Mucosa of rectum (tissue), 2 donors: ENCODE measurements at regions not wholly inside any gene's neighbourhood (a gene's known extent, or its start where the extent isn't known, plus 50 kb on each side); places are given as distances from the start of the nearest gene placed in this dataset.
"Not testable (repeated sequence)": the region's sequence is repeated elsewhere in the genome, so short reads cannot be mapped to it uniquely, and the experiment has no call there.

Experiments
- H3K27ac ChIP-seq, 2 donors: one replicate each; pipeline ENCODE4 v1.7.0; 2013; ENCODE audit warnings: inconsistent platforms in 2 of 2, low read depth in 2 of 2, low read length in 2 of 2
- H3K27me3 ChIP-seq, 2 donors: one replicate each; pipeline ENCODE4 v1.7.0; 2013; ENCODE audit warnings: low read length in 2 of 2; ENCODE audit not compliant: control insufficient read depth in 2 of 2, insufficient read depth in 2 of 2
- H3K36me3 ChIP-seq, 2 donors: one replicate each; pipeline ENCODE4 v1.7.0; 2013; ENCODE audit warnings: low read length in 2 of 2; ENCODE audit not compliant: control insufficient read depth in 2 of 2, insufficient read depth in 2 of 2
- H3K4me1 ChIP-seq, 2 donors: one replicate each; pipeline ENCODE4 v1.7.0; 2013; ENCODE audit warnings: low read length in 2 of 2, mild to moderate bottlenecking in 1 of 2; ENCODE audit not compliant: control insufficient read depth in 2 of 2, insufficient read depth in 2 of 2
- H3K4me3 ChIP-seq, 2 donors: one replicate each; pipeline ENCODE4 v1.7.0; 2013; ENCODE audit warnings: low read length in 2 of 2
- H3K9ac ChIP-seq, 2 donors: one replicate each; pipeline ENCODE4 v1.7.0; 2013; ENCODE audit warnings: low read length in 2 of 2, low read depth in 1 of 2, mild to moderate bottlenecking in 1 of 2
- H3K9me3 ChIP-seq, 2 donors: one replicate each; pipeline ENCODE4 v1.7.0; 2013; ENCODE audit warnings: low read length in 2 of 2; ENCODE audit not compliant: control insufficient read depth in 2 of 2
- donor health status: healthy.
- donor health status: Normal muscosa, but diverticular disease.

- not testable (repeated sequence) for H3K4me1 ChIP-seq, H3K9ac ChIP-seq, H3K9me3 ChIP-seq, H3K27me3 ChIP-seq, H3K36me3 ChIP-seq, H3K27ac ChIP-seq, H3K4me3 ChIP-seq
Observed at GRCh38 chr9:108026718-108027117, 537.1 kb upstream of the KLF4 start.

DNA sequence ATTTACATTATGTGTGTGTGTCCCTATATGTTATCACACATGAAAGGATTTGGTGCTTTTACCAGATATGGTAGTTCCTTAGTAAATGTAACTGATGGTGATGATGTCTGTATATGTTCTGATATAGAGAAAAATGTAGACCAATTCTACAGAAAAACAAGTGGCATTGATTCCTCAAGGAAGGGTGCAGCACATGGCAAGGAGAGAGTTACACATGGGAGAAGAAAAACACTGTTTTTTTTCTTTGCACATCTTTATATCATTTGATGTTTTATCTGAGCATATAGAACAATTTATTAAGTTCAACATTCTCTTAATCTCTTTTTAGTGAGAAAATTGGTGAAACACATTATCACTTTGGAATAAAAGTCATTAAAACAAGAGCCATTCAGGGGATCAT is 535.0 kb upstream of the KLF4 start:
- H3K27ac ChIP-seq, result no peak overlapping the region
- no peaks in the 10 kb centered on the region for H3K36me3 ChIP-seq
- H3K27me3 ChIP-seq, result no peaks in the 10 kb centered on the region
- H3K9ac ChIP-seq, result no peak overlapping the region
- no peaks in the 10 kb centered on the region for H3K4me1 ChIP-seq
- H3K9me3 ChIP-seq, result no peaks in the 10 kb centered on the region
- no peak overlapping the region for H3K4me3 ChIP-seq

DNA sequence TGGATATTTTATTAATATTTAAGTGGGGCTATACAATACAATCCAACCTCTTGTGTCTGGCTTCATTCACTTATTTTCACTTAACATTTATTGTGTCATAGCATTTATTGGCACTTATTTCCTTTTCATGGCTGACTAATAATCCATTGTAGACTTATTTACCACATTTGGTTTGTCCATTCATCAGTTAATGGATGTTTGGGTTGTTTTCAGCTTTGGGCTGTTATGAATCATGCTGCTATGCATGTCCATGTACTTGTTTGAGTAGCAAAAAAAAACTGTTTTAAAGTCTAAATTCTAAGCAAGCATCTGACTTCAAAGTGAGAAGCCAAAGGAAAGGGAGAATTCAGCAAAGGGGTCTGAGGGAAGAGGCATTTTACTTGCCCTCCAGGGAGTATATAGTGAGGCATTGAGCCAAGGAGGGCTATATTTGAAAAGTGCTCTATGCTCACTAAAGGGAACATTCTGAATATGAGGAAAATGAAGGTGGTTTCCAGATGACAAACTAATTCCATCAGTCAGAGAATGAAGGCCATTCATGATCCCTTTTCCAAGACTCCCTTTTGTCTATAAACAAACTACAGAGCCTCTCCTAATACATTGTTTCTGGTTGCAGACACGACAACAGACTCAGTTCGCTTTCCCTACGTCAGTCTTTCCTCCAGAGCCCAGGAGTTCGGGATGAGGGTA is 532.8 kb upstream of the KLF4 start:
- no peak overlapping the region for H3K27ac ChIP-seq
- no peaks in the 10 kb centered on the region for H3K36me3 ChIP-seq
- H3K9ac ChIP-seq, result no peak overlapping the region
- H3K27me3 ChIP-seq, result no peaks in the 10 kb centered on the region
- no peaks in the 10 kb centered on the region for H3K9me3 ChIP-seq
- H3K4me3 ChIP-seq, result no peak overlapping the region
- no peaks in the 10 kb centered on the region for H3K4me1 ChIP-seq

DNA sequence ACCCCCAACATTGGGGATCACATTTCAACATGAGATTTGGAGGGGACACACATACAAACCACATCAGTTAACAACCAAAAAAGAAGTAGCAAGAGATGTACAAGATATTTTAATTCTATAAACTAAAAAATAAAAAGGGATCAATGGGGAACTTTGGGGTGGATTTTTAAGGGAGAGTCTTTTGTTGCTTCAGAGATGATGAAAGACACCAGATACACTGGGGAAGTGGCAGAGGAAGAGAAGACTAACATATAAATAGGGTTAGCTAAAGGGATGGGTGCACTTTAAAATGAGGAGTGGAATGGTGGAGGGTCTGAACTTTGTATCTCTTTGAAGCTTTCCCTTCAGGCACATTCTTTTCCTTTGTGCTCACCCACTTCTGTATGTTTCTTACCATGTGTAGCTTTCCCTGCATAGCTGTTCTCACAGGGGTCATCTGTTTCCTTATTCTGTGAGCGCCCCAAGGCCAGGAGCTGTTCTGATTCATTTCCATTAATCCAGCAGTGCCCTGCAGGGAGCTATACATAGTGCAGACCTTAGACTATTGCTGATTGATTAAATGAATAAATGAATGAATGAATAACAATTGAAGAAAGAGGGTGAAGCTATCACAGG is 531.6 kb upstream of the KLF4 start:
- H3K36me3 ChIP-seq, result no peaks in the 10 kb centered on the region
- no peaks in the 10 kb centered on the region for H3K27me3 ChIP-seq
- H3K9ac ChIP-seq, result no peak overlapping the region
- H3K4me1 ChIP-seq, result no peaks in the 10 kb centered on the region
- H3K4me3 ChIP-seq, result no peak overlapping the region
- no peak overlapping the region for H3K27ac ChIP-seq
- no peaks in the 10 kb centered on the region for H3K9me3 ChIP-seq

GRCh38 chr9:108019821-108020220 is 530.3 kb upstream of the KLF4 start:
- H3K9ac ChIP-seq, result no peak overlapping the region
- no peaks in the 10 kb centered on the region for H3K27me3 ChIP-seq
- H3K36me3 ChIP-seq, result no peaks in the 10 kb centered on the region
- no peak overlapping the region for H3K27ac ChIP-seq
- H3K4me3 ChIP-seq, result no peak overlapping the region
- no peaks in the 10 kb centered on the region for H3K4me1 ChIP-seq
- no peaks in the 10 kb centered on the region for H3K9me3 ChIP-seq

DNA sequence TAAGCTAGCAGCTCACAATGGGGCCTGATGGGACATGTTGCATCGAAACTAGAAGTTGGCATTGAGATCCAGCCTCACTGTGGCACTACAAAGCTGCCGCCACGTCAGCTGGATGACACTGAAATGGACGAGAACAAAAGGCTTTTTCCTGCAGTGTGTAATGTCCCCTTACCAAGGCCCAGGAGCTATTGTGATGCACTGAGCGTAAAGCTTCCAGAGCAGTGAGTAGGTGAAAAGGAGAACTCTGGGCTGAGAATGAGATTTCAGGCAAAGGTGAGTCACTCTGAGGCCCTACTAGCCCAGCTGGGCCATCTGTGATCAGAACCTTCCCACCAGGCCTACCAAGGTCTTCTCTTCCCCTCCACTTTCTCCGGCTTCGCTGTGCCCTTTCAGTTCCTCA is 528.1 kb upstream of the KLF4 start:
- Histone ChIP-seq H3K4me1 (no peaks in the 10 kb centered on the region), H3K36me3 (no peaks in the 10 kb centered on the region), H3K4me3 (no peak overlapping the region), H3K27ac (no peak overlapping the region), H3K9me3 (no peaks in the 10 kb centered on the region), H3K27me3 (no peaks in the 10 kb centered on the region), H3K9ac (no peak overlapping the region)

GRCh38 chr9:108016446-108016845 is 526.9 kb upstream of the KLF4 start:
- Histone ChIP-seq H3K36me3 (no peaks in the 10 kb centered on the region), H3K27ac (no peak overlapping the region), H3K4me1 (no peaks in the 10 kb centered on the region), H3K27me3 (no peaks in the 10 kb centered on the region), H3K9me3 (no peaks in the 10 kb centered on the region), H3K4me3 (no peak overlapping the region), H3K9ac (no peak overlapping the region)

GRCh38 chr9:108015690-108016089 is 526.1 kb upstream of the KLF4 start:
- Histone ChIP-seq H3K27me3 (no peaks in the 10 kb centered on the region), H3K4me3 (no peak overlapping the region), H3K27ac (no peak overlapping the region), H3K9ac (no peak overlapping the region), H3K4me1 (no peaks in the 10 kb centered on the region), H3K36me3 (no peaks in the 10 kb centered on the region), H3K9me3 (no peaks in the 10 kb centered on the region)

DNA sequence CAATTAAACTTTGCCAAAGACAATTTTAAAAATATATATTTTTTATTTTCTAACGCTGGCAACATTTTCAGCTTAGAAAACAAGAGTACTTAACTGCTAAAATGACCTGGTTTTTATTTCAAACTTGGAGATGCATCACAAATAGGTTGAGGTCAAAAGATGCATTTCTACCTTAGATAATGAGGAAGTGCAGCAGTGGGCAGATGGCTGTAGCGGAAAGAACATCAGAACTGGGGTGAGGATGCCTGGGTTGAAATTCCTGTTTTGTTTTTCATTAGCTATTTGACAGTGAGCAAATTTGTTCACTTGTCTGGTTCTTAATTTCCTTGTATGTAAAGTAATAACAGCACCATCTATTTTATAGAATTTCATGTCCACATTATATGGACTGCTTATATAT is 524.8 kb upstream of the KLF4 start:
- no peaks in the 10 kb centered on the region for H3K9me3 ChIP-seq
- H3K27me3 ChIP-seq, result no peaks in the 10 kb centered on the region
- no peak overlapping the region for H3K27ac ChIP-seq
- no peak overlapping the region for H3K4me3 ChIP-seq
- no peak overlapping the region for H3K9ac ChIP-seq
- H3K4me1 ChIP-seq, result no peaks in the 10 kb centered on the region
- no peaks in the 10 kb centered on the region for H3K36me3 ChIP-seq

DNA sequence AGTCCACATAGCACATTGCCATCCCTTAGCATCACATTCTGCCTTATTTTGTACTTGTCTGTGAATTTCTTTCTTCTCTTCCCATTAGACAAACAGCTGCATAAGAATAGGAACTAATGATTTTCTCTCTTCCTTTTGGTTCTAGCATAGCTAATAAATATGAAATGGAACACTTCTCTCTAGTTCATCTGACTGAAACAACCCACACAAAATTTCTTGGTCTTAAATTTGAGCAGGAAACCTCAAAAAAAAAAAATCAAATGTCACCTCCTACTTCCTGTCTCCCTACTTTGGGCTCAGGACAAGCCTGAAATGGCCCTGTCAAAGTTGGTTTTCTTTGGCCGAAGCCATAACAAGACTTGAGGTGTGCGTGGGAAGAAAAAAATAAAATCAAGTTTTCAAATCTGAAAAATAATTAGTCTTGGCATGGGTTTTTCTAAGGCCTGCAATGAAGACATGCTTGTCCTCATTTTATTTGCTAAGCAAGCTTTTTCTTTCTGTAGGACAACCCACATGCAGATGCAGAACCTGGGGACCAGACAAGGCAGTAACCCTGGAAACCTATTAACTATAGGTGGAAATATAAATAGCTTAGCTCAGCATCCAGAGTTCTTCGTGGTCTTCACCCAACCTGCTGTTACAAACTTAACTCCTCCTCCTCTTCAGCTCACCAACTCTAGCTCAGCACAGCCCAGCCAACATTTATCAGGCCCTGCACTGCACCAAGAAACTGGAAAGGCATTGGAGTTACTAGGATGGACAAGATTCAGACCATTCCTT is 523.5 kb upstream of the KLF4 start:
- Histone ChIP-seq H3K4me3 (no peak overlapping the region), H3K36me3 (no peaks in the 10 kb centered on the region), H3K27me3 (no peaks in the 10 kb centered on the region), H3K4me1 (no peaks in the 10 kb centered on the region), H3K9me3 (no peaks in the 10 kb centered on the region), H3K9ac (no peak overlapping the region), H3K27ac (no peak overlapping the region)
